ENCODE measurements at regions not wholly inside any gene's neighbourhood (a gene's known extent, or its start where the extent isn't known, plus 50 kb on each side); places are given as distances from the start of the nearest gene placed in this dataset.
A peak's percentile ranks its signal among the peaks of the same experiment; 100 is the strongest.

GRCh38 chr13:97134364-97135095, 87.6 kb upstream of the MBNL2 start:
- no peak for DNase-seq

- DNase-seq = no peak
Observed at GRCh38 chr13:97135883-97136282, 86.2 kb upstream of the MBNL2 start.

GRCh38 chr13:97136418-97136817, 85.7 kb upstream of the MBNL2 start:
- DNase-seq = peak in 1 of 51 donors; percentile 29

- DNase-seq = no peak
Observed at GRCh38 chr13:97139691-97140090, 82.4 kb upstream of the MBNL2 start.

GRCh38 chr13:97140131-97140530, 82.0 kb upstream of the MBNL2 start:
- no peak for DNase-seq

GRCh38 chr13:97140611-97141010, 81.5 kb upstream of the MBNL2 start:
- DNase-seq = no peak

- DNase-seq = no peak
Observed at GRCh38 chr13:97141097-97141496, 81.0 kb upstream of the MBNL2 start.

GRCh38 chr13:97141564-97142005, 80.5 kb upstream of the MBNL2 start:
- peak in 7 of 51 donors; percentile 7 to 65 (median 46) for DNase-seq

- DNase-seq = no peak
Observed at GRCh38 chr13:97142452-97142851, 79.7 kb upstream of the MBNL2 start.

- no peak for DNase-seq
Observed at GRCh38 chr13:97145057-97145456, 77.1 kb upstream of the MBNL2 start.

GRCh38 chr13:97148894-97149293, 73.2 kb upstream of the MBNL2 start:
- no peak for DNase-seq

- no peak for DNase-seq
Observed at GRCh38 chr13:97160421-97160820, 61.7 kb upstream of the MBNL2 start.

- DNase-seq = no peak
Observed at GRCh38 chr13:97161582-97162231, 60.4 kb upstream of the MBNL2 start.

GRCh38 chr13:97165502-97166425, 56.4 kb upstream of the MBNL2 start:
- DNase-seq = no peak

- no peak for DNase-seq
Observed at GRCh38 chr13:97171136-97171535, 51.0 kb upstream of the MBNL2 start.
